GM18951 (cell line): ENCODE measurements at regions not wholly inside any gene's neighbourhood (a gene's known extent, or its start where the extent isn't known, plus 50 kb on each side); places are given as distances from the start of the nearest gene placed in this dataset.

Source experiments
- POLR2A ChIP-seq: IDR thresholded peaks from 4 replicates; pipeline ENCODE4 v1.6.1; 2011; ENCODE audit warnings: mild to moderate bottlenecking; ENCODE audit not compliant: insufficient read length, insufficient read depth; ENCODE audit errors: extremely low read depth
- in situ Hi-C: fragments of 300-500 bp; cut with MboI; formaldehyde crosslinking; loops from one replicate; pipeline ENCODE4 v1.12.0; 2022; ENCODE audit warnings: low sequenced_read_pairs, mixed read lengths, inconsistent platforms; ENCODE audit not compliant: unreplicated experiment

DNA sequence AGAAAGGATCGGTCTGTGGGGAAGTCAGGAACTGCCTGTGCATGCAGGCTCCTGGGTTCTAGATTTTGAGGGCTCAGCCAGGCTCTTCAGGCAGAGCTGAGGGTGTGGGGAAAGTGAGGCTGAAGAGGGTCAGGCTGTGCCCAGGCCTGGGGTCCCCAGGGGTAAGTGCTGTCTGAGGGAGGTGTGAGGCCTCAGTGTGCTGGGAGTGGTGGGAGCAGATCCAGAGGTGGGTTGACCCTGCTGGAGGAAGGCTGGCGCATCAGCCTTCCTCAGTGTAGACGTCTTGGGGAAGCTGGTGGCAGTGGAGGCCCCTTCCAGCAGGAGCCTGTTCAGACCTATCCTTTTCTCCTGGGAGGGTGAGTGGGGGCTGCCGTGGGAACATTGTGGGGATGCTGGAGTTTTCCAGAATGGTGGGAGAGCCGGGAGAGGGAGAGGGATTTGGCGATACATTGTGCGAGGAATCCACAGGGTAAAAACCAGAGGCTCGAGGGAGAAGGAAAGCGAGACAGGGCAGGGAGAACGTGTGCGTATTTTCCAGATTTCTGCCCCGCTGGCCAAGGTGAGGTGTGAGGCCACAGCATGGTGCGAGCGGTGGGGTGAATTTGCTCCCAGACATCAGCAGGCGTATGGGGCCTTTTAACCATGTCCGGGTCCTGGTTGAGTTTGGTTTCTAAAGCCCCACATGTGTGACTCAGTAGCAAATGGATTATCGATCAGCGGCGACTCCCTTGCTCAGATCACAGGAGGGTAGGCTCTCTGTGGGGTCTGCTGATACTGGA is 237.7 kb downstream of the TEX29 start:
- in situ Hi-C loops, result no loop called here
- no peak for TF ChIP-seq POLR2A

DNA sequence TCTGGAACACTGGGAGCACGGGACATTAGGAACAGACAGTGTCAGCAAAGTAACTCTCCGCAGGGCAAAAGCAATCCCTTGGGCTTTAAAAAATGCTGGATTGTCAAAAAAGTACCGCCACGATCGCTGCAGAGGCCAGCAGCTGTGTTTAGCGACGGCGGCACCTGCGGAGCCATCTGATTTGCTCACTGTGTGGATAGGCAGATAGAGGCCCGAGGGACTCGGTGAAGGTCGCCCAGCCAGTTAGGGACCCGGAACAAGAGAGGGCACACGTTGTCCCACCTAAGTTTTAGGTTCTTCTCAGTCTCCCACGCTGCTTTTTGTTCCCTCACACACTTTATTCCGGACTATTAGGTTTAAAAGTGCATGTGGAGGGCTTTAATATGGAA is 238.3 kb downstream of the TEX29 start:
- in situ Hi-C loops, result no loop called here
- TF ChIP-seq POLR2A, result no peak

DNA sequence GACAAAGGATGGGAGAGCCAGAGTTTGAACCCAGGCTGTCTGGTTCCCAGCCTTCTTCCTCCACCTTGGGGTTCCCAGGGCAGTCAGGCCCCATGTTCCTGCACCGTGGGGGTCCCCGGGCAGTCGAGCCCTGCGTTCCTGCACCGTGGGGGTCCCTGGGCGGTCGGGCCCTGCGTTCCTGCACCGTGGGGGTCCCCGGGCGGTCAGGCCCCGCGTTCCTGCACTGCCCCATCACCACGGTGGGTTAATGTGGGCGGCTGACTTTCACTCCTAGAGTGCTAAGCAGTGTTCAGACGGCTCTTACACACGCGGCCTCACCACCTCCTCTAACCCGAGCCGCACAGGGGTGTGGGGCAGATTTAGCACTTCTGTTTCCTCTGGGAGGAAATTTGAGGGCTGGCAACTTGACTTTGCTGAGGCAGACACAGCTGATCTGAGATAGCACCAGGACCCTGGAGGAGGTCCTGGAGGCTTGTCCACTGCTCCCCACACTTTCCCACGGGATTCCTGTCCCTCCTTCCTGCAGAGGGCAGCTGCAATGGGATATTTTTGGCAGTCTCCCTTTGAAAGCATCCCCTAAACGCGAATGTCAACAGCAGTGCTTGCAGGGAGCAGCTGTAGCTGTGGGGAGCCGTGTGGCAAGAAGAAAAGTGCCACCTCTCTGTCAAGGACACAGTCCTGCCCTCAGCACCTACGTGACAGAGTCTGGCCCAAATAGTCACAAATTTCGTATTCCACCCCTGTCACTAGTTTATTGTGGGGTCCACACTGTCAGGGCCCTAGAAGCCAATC is 239.4 kb downstream of the TEX29 start:
- TF ChIP-seq POLR2A, result no peak
- in situ Hi-C loops, result no loop called here

DNA sequence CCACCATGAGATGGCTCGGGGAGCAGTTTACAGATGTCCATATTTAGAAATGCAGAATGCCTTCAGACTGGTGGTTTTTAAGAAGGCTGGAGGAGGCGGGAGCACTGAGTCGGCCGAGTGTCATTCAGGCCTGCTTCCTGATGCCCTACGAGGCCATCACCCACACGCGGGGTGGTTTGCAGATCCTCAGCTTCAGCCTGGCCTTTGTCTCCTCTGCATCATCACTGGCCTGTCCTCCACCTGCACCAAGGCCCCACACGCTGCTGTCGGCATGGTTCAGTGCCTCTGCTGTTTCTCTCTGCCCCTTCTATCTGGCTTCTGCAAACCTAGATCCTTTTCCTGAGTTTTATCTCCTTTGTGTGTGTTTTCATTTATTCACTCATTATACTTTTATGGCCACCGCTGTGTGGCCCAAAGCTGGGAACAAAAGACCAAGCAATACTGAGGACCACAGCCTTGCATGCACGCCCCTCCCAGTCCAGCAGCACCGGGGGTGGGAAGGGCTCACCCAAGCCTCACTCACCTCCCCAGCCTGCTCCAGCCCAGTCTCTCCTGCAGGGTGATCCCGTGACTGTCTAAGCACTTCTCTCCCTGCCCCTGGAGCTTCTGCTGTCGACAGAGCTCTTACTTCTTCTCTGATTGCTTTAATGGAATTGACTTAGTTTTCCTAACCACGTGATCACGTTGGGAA is 240.8 kb downstream of the TEX29 start:
- in situ Hi-C loops, result no loop called here
- TF ChIP-seq POLR2A, result no peak

DNA sequence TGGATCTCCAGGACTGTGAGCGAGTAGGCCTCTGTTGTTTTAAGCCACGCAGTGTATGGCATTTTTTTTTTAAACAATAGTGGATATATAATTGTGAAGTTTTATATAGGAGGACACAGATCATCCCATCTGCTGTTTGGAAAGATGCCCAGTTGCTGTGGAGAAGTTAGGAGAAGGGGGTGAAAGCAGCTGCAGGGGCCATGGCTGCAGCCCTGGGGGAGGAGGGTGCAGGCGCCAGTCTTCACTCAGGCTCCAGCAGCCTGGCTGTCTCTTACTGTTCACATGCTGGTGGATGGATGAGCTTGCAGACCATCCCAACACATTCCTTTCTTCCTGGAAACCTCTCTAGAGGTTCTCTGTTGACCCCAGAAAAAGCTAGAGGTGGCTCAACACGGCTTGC is 242.3 kb downstream of the TEX29 start:
- in situ Hi-C loops, result no loop called here
- no peak for TF ChIP-seq POLR2A

DNA sequence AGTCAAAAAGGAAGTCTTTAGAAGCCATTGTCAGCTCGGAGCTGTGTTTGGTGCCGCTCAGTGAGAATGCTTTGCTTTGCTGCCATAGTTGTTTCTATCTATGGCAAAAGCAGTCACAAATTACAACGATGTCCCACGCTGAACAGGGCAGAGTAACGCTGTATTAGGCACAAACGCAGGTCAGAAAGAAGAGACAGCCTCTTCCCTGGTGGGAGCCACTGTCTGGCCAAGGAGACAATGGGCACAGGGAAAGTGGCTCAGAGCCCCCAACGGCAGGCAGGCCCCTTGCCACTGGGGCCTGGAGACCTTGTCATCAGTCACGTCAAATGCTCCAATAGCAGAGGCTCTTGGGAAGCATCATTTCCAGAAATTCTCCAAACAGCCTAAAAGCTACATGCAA is 244.2 kb downstream of the TEX29 start:
- in situ Hi-C loops, result no loop called here
- no peak for TF ChIP-seq POLR2A

DNA sequence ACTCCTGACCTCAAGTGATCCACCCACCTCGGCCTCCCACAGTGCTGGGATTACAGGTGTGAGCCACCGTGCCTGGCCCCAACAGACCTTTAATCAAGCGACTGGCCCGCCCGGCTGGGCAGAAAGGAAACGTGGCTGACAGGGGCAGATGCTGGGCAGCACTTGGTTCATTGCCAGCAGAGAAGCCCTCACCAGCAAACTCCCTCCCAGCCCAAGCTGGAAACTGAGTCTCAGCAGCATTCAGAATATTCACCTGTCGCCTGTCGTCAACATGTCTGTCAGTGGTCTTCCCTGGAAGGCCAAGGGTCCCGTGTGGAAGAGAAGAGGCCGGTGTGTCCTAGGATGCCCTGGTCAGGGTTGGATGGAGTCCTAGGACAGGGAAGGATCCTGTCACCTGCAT is 245.0 kb downstream of the TEX29 start:
- in situ Hi-C loops, result no loop called here
- no peak for TF ChIP-seq POLR2A

DNA sequence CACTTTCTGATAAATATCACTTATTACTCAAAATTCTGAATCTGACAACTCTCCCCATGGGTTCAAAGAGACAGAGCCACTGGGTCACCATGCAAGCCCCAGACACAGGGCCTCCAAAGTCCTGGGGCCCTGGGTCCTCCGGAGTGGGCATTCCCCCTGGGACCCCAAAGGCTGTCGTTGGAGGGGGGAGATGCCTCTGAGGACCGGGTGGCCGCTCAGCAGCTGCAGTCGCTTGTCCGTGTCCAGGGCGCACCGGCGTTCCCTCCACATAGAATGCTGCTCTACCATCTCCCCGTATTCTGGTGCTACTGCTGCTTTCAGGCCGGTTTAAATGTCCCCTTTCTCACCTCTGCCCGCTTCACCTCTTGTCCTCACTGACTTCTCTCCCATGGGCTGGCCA is 246.1 kb downstream of the TEX29 start:
- in situ Hi-C loops, result no loop called here
- TF ChIP-seq POLR2A, result no peak

DNA sequence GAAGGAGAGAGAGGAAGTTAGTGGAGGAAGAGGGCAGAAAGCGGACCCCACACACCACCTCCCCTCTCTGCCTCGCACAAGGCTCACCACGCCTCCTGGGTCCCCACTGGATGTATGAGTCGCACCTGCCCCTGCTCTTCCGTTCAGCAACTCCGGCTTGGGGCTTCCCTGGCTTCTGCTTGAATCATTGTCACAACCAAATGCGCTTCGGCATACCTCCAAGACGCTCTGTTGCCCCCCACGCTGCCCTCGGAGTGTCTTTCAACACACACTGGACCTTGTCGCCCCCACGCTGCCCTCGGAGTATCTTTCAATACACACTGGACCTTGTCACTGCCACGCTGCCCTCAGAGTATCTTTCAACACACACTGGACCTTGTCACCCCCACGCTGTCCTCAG is 247.2 kb downstream of the TEX29 start:
- no peak for TF ChIP-seq POLR2A
- in situ Hi-C loops, result no loop called here

DNA sequence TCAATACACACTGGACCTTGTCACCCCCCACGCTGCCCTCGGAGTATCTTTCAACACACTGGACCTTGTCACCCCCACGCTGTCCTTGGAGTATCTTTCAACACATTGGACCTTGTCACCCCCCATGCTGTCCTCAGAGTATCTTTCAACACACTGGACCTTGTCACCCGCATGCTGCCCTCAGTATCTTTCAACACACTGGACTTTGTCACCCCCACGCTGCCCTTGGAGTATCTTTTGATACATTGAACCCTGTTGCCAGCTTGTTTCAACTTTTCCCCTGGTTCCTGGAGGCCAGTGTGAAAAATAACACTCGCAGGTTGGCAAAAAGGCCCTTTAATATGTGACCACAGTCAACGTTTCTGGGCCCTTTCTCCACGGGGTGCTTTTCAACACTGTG is 247.8 kb downstream of the TEX29 start:
- TF ChIP-seq POLR2A, result no peak
- in situ Hi-C loops, result no loop called here

DNA sequence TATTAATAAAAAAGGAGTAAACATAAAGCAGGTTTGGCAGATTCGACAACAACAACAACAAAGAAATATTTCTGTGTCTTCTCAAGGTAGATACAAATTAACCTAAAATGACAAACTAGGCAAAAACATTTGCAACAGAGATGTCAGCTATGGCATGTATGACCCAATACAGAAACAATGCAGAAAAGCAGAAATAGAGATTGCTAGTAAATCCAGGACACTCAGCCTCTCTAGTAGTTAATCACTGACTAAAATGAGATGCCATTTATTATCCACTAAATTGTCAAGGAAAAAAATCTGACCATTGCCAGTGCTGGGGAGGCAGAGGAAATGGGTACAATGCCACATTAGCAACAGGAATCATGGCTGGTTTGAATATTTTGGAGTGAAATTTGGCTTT is 250.5 kb downstream of the TEX29 start:
- in situ Hi-C loops, result no loop called here
- no peak for TF ChIP-seq POLR2A

DNA sequence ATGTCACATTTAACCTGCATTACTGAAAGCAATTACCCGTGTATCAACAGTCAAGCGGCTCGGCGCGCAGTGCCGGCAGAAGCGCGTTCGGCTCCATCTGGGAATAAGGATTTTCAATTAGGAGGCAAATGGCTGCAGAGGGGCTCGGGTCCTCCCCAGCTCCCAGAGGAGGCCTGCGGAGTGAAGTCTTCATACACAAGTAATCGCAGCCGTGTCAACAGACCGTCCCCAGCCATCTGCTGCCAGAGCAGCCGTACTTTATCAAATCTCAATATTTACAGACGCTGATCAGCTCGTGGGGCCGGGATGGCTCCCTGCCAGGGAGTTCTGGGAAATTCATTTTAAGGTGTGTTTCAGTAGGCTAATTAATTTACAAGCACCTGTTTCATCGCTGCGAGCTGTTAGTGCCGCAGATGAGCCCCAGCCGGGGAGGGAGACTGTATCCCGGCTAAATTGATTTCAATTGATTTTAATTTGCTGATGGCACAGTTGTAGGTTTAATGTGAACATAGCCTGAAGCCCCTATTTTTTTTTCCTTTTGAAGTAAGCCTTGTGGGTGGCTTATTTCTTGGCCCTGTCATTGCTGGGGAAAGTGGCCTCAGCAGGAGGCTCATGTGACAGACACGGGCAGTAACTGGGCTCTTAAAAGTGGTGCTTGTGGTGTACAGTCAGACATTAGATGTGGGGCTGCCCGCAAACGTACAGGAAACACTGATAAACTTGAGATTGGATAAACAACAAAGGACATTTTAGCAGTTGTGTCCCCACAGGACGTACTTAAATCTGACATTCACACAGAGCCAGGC is 252.7 kb downstream of the TEX29 start:
- in situ Hi-C loops, result no loop called here
- TF ChIP-seq POLR2A, result no peak

DNA sequence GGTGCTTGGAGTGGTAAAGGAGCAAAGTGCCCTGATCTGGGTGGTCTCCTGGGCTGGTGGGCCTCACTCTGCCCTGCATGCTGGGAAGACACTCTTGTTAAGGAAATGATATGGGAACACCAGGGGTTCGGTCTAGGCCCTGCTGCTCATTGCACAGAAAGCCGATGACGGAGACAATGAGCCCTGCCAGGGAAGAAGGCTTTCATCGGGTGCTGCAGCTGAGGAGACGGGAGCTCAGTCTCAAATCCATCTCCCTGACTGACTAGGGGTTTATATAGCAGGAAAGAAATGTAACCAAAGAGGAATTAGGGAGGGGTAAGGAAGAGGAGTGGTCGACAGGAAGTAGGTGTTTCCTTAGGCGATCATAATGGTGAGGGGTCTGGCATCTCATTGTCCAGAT is 253.4 kb downstream of the TEX29 start:
- in situ Hi-C loops, result no loop called here
- no peak for TF ChIP-seq POLR2A
